ENCODE measurements at regions not wholly inside any gene's neighbourhood (a gene's known extent, or its start where the extent isn't known, plus 50 kb on each side); places are given as distances from the start of the nearest gene placed in this dataset.

DNA sequence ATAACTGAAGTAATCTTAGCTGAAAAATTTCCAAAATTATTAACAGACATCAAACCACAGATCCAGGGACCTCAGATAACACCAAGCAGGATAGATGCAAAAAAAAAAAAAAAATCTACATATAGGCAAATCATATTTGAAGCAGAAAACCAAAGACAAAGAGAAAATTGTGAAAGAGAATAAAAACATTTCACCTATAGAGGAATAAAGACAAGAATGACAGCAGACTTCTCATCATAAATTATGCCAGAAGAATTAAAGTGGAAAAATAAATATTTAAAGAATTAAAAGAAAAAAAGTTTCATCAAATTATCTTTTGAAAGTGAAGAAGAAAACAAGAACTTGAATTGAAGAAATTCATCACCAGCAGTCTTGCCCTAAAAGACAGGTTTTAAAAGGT, 467.5 kb downstream of the GPAM start (continued):
- TF ChIP-seq, protein P1, sequence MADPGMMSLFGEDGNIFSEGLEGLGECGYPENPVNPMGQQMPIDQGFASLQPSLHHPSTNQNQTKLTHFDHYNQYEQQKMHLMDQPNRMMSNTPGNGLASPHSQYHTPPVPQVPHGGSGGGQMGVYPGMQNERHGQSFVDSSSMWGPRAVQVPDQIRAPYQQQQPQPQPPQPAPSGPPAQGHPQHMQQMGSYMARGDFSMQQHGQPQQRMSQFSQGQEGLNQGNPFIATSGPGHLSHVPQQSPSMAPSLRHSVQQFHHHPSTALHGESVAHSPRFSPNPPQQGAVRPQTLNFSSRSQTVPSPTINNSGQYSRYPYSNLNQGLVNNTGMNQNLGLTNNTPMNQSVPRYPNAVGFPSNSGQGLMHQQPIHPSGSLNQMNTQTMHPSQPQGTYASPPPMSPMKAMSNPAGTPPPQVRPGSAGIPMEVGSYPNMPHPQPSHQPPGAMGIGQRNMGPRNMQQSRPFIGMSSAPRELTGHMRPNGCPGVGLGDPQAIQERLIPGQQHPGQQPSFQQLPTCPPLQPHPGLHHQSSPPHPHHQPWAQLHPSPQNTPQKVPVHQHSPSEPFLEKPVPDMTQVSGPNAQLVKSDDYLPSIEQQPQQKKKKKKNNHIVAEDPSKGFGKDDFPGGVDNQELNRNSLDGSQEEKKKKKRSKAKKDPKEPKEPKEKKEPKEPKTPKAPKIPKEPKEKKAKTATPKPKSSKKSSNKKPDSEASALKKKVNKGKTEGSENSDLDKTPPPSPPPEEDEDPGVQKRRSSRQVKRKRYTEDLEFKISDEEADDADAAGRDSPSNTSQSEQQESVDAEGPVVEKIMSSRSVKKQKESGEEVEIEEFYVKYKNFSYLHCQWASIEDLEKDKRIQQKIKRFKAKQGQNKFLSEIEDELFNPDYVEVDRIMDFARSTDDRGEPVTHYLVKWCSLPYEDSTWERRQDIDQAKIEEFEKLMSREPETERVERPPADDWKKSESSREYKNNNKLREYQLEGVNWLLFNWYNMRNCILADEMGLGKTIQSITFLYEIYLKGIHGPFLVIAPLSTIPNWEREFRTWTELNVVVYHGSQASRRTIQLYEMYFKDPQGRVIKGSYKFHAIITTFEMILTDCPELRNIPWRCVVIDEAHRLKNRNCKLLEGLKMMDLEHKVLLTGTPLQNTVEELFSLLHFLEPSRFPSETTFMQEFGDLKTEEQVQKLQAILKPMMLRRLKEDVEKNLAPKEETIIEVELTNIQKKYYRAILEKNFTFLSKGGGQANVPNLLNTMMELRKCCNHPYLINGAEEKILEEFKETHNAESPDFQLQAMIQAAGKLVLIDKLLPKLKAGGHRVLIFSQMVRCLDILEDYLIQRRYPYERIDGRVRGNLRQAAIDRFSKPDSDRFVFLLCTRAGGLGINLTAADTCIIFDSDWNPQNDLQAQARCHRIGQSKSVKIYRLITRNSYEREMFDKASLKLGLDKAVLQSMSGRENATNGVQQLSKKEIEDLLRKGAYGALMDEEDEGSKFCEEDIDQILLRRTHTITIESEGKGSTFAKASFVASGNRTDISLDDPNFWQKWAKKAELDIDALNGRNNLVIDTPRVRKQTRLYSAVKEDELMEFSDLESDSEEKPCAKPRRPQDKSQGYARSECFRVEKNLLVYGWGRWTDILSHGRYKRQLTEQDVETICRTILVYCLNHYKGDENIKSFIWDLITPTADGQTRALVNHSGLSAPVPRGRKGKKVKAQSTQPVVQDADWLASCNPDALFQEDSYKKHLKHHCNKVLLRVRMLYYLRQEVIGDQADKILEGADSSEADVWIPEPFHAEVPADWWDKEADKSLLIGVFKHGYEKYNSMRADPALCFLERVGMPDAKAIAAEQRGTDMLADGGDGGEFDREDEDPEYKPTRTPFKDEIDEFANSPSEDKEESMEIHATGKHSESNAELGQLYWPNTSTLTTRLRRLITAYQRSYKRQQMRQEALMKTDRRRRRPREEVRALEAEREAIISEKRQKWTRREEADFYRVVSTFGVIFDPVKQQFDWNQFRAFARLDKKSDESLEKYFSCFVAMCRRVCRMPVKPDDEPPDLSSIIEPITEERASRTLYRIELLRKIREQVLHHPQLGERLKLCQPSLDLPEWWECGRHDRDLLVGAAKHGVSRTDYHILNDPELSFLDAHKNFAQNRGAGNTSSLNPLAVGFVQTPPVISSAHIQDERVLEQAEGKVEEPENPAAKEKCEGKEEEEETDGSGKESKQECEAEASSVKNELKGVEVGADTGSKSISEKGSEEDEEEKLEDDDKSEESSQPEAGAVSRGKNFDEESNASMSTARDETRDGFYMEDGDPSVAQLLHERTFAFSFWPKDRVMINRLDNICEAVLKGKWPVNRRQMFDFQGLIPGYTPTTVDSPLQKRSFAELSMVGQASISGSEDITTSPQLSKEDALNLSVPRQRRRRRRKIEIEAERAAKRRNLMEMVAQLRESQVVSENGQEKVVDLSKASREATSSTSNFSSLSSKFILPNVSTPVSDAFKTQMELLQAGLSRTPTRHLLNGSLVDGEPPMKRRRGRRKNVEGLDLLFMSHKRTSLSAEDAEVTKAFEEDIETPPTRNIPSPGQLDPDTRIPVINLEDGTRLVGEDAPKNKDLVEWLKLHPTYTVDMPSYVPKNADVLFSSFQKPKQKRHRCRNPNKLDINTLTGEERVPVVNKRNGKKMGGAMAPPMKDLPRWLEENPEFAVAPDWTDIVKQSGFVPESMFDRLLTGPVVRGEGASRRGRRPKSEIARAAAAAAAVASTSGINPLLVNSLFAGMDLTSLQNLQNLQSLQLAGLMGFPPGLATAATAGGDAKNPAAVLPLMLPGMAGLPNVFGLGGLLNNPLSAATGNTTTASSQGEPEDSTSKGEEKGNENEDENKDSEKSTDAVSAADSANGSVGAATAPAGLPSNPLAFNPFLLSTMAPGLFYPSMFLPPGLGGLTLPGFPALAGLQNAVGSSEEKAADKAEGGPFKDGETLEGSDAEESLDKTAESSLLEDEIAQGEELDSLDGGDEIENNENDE (IDR thresholded peaks at IDR 0.05; ENCODE audit: insufficient replicate concordance, low read length), result no peak

Measured in H1 (cell line).